Rectal smooth muscle tissue (tissue), 1 donor: ENCODE measurements at regions not wholly inside any gene's neighbourhood (a gene's known extent, or its start where the extent isn't known, plus 50 kb on each side); places are given as distances from the start of the nearest gene placed in this dataset.

Source experiments
- H3K27ac ChIP-seq: one replicate; pipeline ENCODE4 v1.7.0; 2013; ENCODE audit warnings: low read depth, low read length, inconsistent platforms
- H3K27me3 ChIP-seq: one replicate; pipeline ENCODE4 v1.7.0; 2013; ENCODE audit warnings: low read length; ENCODE audit not compliant: control insufficient read depth, insufficient read depth
- H3K36me3 ChIP-seq: one replicate; pipeline ENCODE4 v1.7.0; 2013; ENCODE audit warnings: low read length; ENCODE audit not compliant: control insufficient read depth, insufficient read depth
- H3K4me1 ChIP-seq: one replicate; pipeline ENCODE4 v1.7.0; 2013; ENCODE audit warnings: low read length; ENCODE audit not compliant: control insufficient read depth, insufficient read depth
- H3K4me3 ChIP-seq: one replicate; pipeline ENCODE4 v1.7.0; 2013; ENCODE audit warnings: low read length
- H3K9ac ChIP-seq: one replicate; pipeline ENCODE4 v1.7.0; 2013; ENCODE audit warnings: low read length

DNA sequence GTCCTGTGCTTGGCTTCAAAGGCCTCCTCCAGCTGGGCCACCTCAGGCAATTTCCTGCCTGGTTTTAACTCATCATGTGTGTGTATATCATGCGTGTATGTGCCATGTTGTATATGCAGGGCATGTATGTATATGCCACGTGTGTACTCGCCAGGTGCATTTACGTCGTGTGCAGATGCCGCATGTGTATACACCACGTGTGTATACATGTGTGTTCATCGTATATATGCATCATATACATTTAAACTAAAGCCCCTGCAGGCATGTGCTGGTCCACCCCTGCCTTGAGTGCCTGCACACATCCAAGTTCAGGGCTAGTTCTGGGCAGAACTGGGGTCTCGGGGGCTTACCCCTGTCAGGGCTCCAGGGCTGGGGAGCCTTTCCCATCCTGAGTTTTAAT is 54.0 kb upstream of the SMOC2 start:
- no peak overlapping the region for H3K4me3 ChIP-seq
- H3K27ac ChIP-seq: no peak overlapping the region
- H3K27me3 ChIP-seq: no peaks in the 10 kb centered on the region
- no peak overlapping the region for H3K9ac ChIP-seq
- no peaks in the 10 kb centered on the region for H3K36me3 ChIP-seq
- no peaks in the 10 kb centered on the region for H3K4me1 ChIP-seq

DNA sequence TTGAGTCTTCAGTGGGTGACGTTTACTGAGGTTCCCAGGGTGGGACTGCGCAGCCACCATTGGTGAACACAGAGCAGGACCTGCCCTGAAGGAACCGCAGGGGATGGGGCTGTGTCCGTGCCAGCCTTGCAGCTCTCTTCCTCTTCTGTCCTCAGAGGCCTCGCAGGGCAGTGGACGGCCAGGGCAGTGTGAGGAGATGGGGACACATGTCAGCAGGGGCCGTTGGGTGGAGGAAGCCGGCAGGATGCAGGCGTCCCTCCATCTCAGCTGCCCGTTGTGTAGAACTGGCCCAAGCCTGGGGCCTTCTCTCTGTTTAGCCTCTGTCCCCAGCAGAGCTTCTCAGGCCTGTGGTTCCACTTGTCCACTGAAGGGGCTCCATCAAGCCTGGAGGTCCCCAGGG is 53.6 kb upstream of the SMOC2 start:
- no peak overlapping the region for H3K27ac ChIP-seq
- no peaks in the 10 kb centered on the region for H3K36me3 ChIP-seq
- no peak overlapping the region for H3K4me3 ChIP-seq
- H3K4me1 ChIP-seq: no peaks in the 10 kb centered on the region
- no peak overlapping the region for H3K9ac ChIP-seq
- H3K27me3 ChIP-seq: no peaks in the 10 kb centered on the region

DNA sequence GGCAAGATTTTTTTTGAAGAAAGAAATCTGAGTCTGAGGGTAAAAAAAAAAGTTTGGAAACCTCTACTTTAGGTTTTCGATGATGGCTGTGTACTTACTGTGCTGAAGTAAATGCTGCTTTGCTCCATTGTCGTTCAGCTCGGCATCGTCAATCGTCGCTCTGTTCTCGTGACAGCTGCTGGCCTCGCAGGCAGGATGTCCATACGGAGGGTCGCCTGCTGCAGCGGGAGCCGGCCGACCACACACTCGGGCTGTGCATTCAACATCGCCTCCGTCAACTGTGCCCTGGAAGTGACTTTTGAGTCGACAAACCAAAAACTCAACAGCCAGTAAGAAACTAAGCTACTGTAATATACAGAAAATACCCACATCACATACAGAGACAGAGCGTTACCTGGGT is 53.1 kb upstream of the SMOC2 start:
- Histone ChIP-seq H3K27ac (no peak overlapping the region), H3K9ac (no peak overlapping the region), H3K36me3 (no peaks in the 10 kb centered on the region)

DNA sequence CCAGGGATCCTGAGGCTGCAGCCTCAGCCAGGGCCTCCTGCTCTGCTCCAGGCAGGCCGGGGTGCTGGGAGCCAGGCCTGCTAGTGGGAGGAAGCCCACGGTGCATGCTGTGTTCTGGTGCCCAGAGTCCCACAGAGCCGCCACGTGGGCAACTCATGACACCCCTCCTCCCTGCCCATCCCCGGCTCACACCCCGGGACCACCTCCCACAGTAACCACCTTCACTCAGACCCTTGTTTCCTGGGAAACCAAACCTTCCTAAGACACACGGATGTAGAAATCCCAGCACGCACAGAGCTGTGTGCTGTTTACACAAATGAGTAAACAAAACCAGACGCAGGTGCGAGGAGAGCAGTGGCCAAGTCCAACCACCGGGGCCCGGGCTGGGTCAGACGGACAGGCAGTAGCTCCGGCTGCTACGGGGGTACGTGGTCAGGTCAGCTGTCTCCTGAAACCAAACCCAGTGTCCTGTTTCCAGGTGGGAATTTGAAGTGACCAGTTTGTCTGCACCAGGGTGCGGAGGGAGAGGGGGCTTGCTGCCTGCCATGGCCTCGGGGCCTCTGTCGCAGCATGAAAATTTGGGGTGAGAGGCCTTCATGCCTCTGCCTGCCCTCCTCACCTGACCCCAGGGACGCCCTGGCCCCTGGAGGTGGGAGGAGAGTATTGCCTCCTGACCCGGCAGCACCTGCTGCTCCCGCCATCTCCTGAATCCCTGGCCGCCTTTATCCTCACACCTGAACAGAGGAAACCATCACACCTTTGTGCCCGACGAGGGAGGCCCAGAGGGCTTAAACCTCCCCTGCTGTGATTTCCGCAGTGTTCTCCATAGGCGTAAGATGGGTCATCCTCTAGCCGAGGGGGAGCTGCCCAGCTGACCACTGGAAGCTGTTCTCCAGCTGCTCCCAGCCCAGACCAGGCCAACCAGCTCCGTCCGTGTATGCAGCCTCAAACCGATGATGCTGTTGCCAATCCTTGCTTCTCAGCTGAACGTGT is 52.0 kb upstream of the SMOC2 start:
- no peaks in the 10 kb centered on the region for H3K36me3 ChIP-seq
- H3K27me3 ChIP-seq: no peaks in the 10 kb centered on the region
- no peak overlapping the region for H3K27ac ChIP-seq
- no peaks in the 10 kb centered on the region for H3K4me1 ChIP-seq
- no peak overlapping the region for H3K9ac ChIP-seq
- H3K4me3 ChIP-seq: no peak overlapping the region

More for the DNA sequence above, 53.1 kb upstream of the SMOC2 start:
- Histone ChIP-seq H3K4me1 (no peaks in the 10 kb centered on the region), H3K4me3 (no peak overlapping the region), H3K27me3 (no peaks in the 10 kb centered on the region)

DNA sequence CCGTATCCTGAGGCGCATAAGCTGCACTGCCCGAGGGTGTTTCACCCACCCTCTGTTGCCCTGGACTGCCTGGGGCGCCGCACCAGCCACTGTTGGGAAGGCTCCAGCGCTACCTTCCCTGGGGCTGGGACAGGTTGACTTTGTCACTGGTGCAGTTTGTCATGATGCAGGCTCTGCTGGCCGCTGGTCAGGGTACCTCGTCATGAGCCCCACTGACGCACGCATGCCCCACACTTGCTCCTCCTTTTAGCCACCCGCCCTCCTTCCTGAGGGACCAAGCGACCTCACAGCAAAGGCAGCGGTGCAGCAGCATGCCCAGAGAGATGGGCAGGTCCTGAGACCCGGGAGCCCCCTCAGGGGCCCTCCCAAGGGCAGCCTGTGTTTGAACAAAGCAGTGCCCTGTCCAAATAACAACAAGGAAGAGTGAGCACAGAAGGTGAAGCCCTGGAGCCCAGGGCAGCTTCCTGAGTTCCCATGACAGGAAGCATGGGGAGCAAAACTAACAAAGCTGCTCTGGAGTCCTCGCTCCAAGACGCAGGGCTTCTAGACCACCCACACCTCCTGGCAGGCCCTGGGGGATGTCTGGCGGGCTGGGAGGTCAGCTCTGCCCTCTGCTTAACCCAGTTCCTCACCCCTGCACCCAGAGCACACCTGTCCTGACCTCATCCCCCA is 50.1 kb upstream of the SMOC2 start:
- Histone ChIP-seq H3K27ac (no peak overlapping the region), H3K9ac (no peak overlapping the region), H3K36me3 (no peaks in the 10 kb centered on the region), H3K27me3 (no peaks in the 10 kb centered on the region), H3K4me1 (no peaks in the 10 kb centered on the region), H3K4me3 (no peak overlapping the region)
